H1 (cell line): ENCODE measurements at regions not wholly inside any gene's neighbourhood (a gene's known extent, or its start where the extent isn't known, plus 50 kb on each side); places are given as distances from the start of the nearest gene placed in this dataset.

Experiments
- CTCF ChIA-PET: fragments of 300-600 bp; sonication (Branson Sonifier 250); formaldehyde crosslinking; loops from one replicate; lab custom pipeline; 2021; ENCODE audit not compliant: partially characterized antibody; lab: Charles Lee
- POLR2A ChIA-PET: fragments of 300-600 bp; sonication (Branson Sonifier 250); formaldehyde crosslinking; loops from one replicate; lab custom pipeline; 2021; ENCODE audit warnings: inconsistent platforms; ENCODE audit not compliant: partially characterized antibody; lab: Charles Lee
- DNase-seq, 2 experiments: peaks; one replicate each; pipeline versions ENCODE4 v3.0.0 to v3.0.0-alpha.2; 2010 to 2022; ENCODE audit warnings: low spot score in 2 of 2, low read depth in 1 of 2, mixed read lengths in 1 of 2
- FAIRE-seq: peaks from 2 replicates; lab custom pipeline; 2011; peaks lifted over from hg19 to GRCh38; lab: Jason Lieb, UNC
- H2AFZ ChIP-seq: 2 replicates; pipeline ENCODE4 v1.8.1; 2012; ENCODE audit warnings: low read length, inconsistent platforms
- H2AK5ac ChIP-seq: 2 replicates; pipeline ENCODE4 v1.6.1; 2013; ENCODE audit warnings: low read depth, low read length
- H2BK120ac ChIP-seq: replicated peaks from 2 replicates; pipeline ENCODE3; 2013; ENCODE audit warnings: low read depth, low read length, inconsistent platforms
- H2BK12ac ChIP-seq: 2 replicates; pipeline ENCODE4 v1.6.1; 2013; ENCODE audit warnings: low read depth, low read length
- H2BK15ac ChIP-seq: 2 replicates; pipeline ENCODE4 v1.6.1; 2013; ENCODE audit warnings: low read length
- H2BK20ac ChIP-seq: 2 replicates; pipeline ENCODE4 v1.6.1; 2013; ENCODE audit warnings: low read length
- H2BK5ac ChIP-seq: 2 replicates; pipeline ENCODE4 v1.6.1; 2013; ENCODE audit warnings: low read depth, low read length
- H3K14ac ChIP-seq: 2 replicates; pipeline ENCODE4 v1.6.1; 2013; ENCODE audit warnings: inconsistent platforms; ENCODE audit not compliant: insufficient read length
- H3K18ac ChIP-seq: 2 replicates; pipeline ENCODE4 v1.6.1; 2013; ENCODE audit warnings: low read length; ENCODE audit errors: extremely low read depth
- H3K23ac ChIP-seq: 2 replicates; pipeline ENCODE4 v1.6.1; 2013; ENCODE audit warnings: inconsistent platforms; ENCODE audit not compliant: insufficient read length
- H3K23me2 ChIP-seq: 2 replicates; pipeline ENCODE4 v1.6.1; 2013; ENCODE audit warnings: low read depth, low read length
- H3K27ac ChIP-seq: 2 replicates; pipeline ENCODE4 v1.6.1; 2011; ENCODE audit warnings: low read depth, low read length, inconsistent platforms
- H3K27me3 ChIP-seq, 4 experiments: replicated peaks in 1 of 4; 1 replicate in 1 of 4; 2 replicates in 3 of 4; pipeline versions ENCODE4 v1.6.1 to v1.8.1; 2011 to 2013; ENCODE audit warnings: low read length in 3 of 4, mild to moderate bottlenecking in 3 of 4, inconsistent platforms in 2 of 4, mixed read lengths in 2 of 4, moderate library complexity in 1 of 4; ENCODE audit not compliant: control insufficient read depth in 3 of 4, insufficient read depth in 3 of 4; ENCODE audit errors: extremely low read depth in 1 of 4
- H3K36me3 ChIP-seq, 4 experiments: 2 replicates each; pipeline versions ENCODE4 v1.6.1 to v1.8.1; 2011 to 2013; ENCODE audit warnings: mild to moderate bottlenecking in 4 of 4, low read length in 3 of 4, moderate library complexity in 2 of 4, control low read depth in 1 of 4, inconsistent platforms in 1 of 4; ENCODE audit not compliant: insufficient read depth in 4 of 4, control insufficient read depth in 2 of 4
- H3K4ac ChIP-seq: replicated peaks from 2 replicates; pipeline ENCODE3; 2013; ENCODE audit warnings: low read length, low read depth, mixed read lengths, inconsistent platforms; ENCODE audit not compliant: insufficient read length
- H3K4me1 ChIP-seq, 4 experiments: replicated peaks in 1 of 4; 1 replicate in 1 of 4; 2 replicates in 3 of 4; pipeline versions ENCODE4 v1.6.1 to v1.8.1; 2011 to 2013; ENCODE audit warnings: low read length in 3 of 4, inconsistent platforms in 2 of 4, mixed read lengths in 1 of 4; ENCODE audit not compliant: insufficient read depth in 4 of 4, control insufficient read depth in 3 of 4
- H3K4me2 ChIP-seq, 2 experiments: 2 replicates each; pipeline versions ENCODE4 v1.6.1 to v1.8.1; 2011 to 2013; ENCODE audit warnings: low read depth in 2 of 2, low read length in 2 of 2, control low read depth in 1 of 2, inconsistent platforms in 1 of 2, mild to moderate bottlenecking in 1 of 2; ENCODE audit not compliant: insufficient read depth in 1 of 2
- H3K4me3 ChIP-seq, 4 experiments: fragments of 200-600, 300-600 bp in 1 of 4; sonication (generic), shearing (Covaris generic), sonication (Bioruptor Twin) in 1 of 4; 2 replicates each; pipeline versions ENCODE4 v1.5.1 to v1.8.1; 2011 to 2016; ENCODE audit warnings: low read length in 4 of 4, low read depth in 3 of 4, control low read depth in 2 of 4, inconsistent platforms in 2 of 4, mild to moderate bottlenecking in 2 of 4, mixed read lengths in 1 of 4, moderate library complexity in 1 of 4; ENCODE audit not compliant: insufficient read depth in 2 of 4; ENCODE audit errors: extremely low read depth in 1 of 4
- H3K56ac ChIP-seq: replicated peaks from 2 replicates; pipeline ENCODE3; 2013; ENCODE audit warnings: low read depth, mild to moderate bottlenecking, mixed read lengths, low read length, inconsistent platforms; ENCODE audit not compliant: insufficient read length
- H3K79me1 ChIP-seq: 2 replicates; pipeline ENCODE4 v1.6.1; 2013; ENCODE audit warnings: low read depth, low read length, control low read depth
- H3K79me2 ChIP-seq, 2 experiments: 2 replicates each; pipeline versions ENCODE4 v1.6.1 to v1.8.1; 2012 to 2013; ENCODE audit warnings: low read length in 2 of 2, mild to moderate bottlenecking in 2 of 2, inconsistent platforms in 1 of 2; ENCODE audit not compliant: insufficient read depth in 2 of 2, control insufficient read depth in 1 of 2
- H3K9ac ChIP-seq, 4 experiments: replicated peaks in 1 of 4; 1 replicate in 1 of 4; 2 replicates in 3 of 4; pipeline versions ENCODE4 v1.6.1 to v1.8.1; 2011 to 2013; ENCODE audit warnings: low read depth in 3 of 4, low read length in 3 of 4, control low read depth in 2 of 4, mild to moderate bottlenecking in 2 of 4, moderate library complexity in 2 of 4, inconsistent platforms in 1 of 4; ENCODE audit errors: extremely low read depth in 1 of 4
- H3K9me3 ChIP-seq, 2 experiments: 2 replicates each; pipeline versions ENCODE4 v1.6.1 to v1.8.1; 2012 to 2013; ENCODE audit warnings: mild to moderate bottlenecking in 2 of 2, moderate library complexity in 2 of 2, control low read depth in 1 of 2, inconsistent platforms in 1 of 2, low read depth in 1 of 2, low read length in 1 of 2, mixed read lengths in 1 of 2; ENCODE audit not compliant: insufficient read depth in 2 of 2
- H4K20me1 ChIP-seq, 2 experiments: replicated peaks in 1 of 2; 2 replicates each; pipeline versions ENCODE3 to v1.8.1; 2011 to 2013; ENCODE audit warnings: inconsistent platforms in 2 of 2, low read length in 2 of 2, mild to moderate bottlenecking in 1 of 2; ENCODE audit not compliant: insufficient read depth in 2 of 2, control insufficient read depth in 1 of 2
- H4K5ac ChIP-seq: 2 replicates; pipeline ENCODE4 v1.6.1; 2013; ENCODE audit warnings: low read length, low read depth, mixed read lengths, inconsistent platforms; ENCODE audit not compliant: insufficient read length
- H4K8ac ChIP-seq: 2 replicates; pipeline ENCODE4 v1.8.0; 2013; ENCODE audit warnings: mild to moderate bottlenecking, moderate library complexity, low read length, inconsistent platforms; ENCODE audit not compliant: insufficient read depth; ENCODE audit errors: extremely low read depth
- H4K91ac ChIP-seq: replicated peaks from 2 replicates; pipeline ENCODE3; 2013; ENCODE audit warnings: low read length, mixed read lengths, inconsistent platforms; ENCODE audit not compliant: insufficient read length
- ATF2 ChIP-seq: IDR thresholded peaks from 2 replicates; pipeline ENCODE4 v1.6.1; 2012; ENCODE audit warnings: low read length, inconsistent platforms
- ATF3 ChIP-seq: IDR thresholded peaks from 2 replicates; pipeline ENCODE4 v1.6.1; 2011; ENCODE audit warnings: low read depth, mild to moderate bottlenecking, low read length; ENCODE audit not compliant: insufficient read depth
- BRCA1 ChIP-seq: IDR thresholded peaks from 2 replicates; pipeline ENCODE4 v1.6.1; 2012; ENCODE audit warnings: low read depth, low read length, improper control_type of control experiment
- CBX5 ChIP-seq: fragments of 300-800, 300-1000 bp; sonication (generic); IDR thresholded peaks from 2 replicates; pipeline ENCODE4 v1.7.1; 2016; ENCODE audit warnings: antibody characterized with exemption, low read length, low read depth
- CBX8 ChIP-seq: fragments of 300-800, 300-1000 bp; sonication (generic); IDR thresholded peaks from 2 replicates; pipeline ENCODE4 v1.7.1; 2016; ENCODE audit warnings: low read depth, low read length, borderline replicate concordance
- HDAC2 ChIP-seq, 2 experiments: fragments of 300-600 bp in 1 of 2; sonication (generic) in 1 of 2; IDR thresholded peaks; 2 replicates each; pipeline ENCODE4 v1.6.1; 2011 to 2012; ENCODE audit warnings: low read depth in 2 of 2, low read length in 2 of 2, mild to moderate bottlenecking in 2 of 2, moderate library complexity in 2 of 2, borderline replicate concordance in 1 of 2, inconsistent platforms in 1 of 2
- JUND ChIP-seq: IDR thresholded peaks from 2 replicates; pipeline ENCODE4 v1.6.1; 2011; ENCODE audit warnings: mild to moderate bottlenecking, improper control_type of control experiment, low read length
- KDM1A ChIP-seq: fragments of 200-600, 300-600 bp; sonication (generic); IDR thresholded peaks from 2 replicates; pipeline ENCODE4 v1.7.1; 2016; ENCODE audit warnings: mild to moderate bottlenecking, low read length, borderline replicate concordance
- SP2 ChIP-seq: IDR thresholded peaks from 2 replicates; pipeline ENCODE4 v1.6.1; 2012; ENCODE audit warnings: mild to moderate bottlenecking, low read length, inconsistent platforms
- TBP ChIP-seq: IDR thresholded peaks from 2 replicates; pipeline ENCODE4 v1.6.1; 2011; ENCODE audit warnings: low read depth, low read length, improper control_type of control experiment
- TEAD4 ChIP-seq: IDR thresholded peaks from 2 replicates; pipeline ENCODE4 v1.6.1; 2012; ENCODE audit warnings: low read depth, low read length, inconsistent platforms, mixed read lengths
- WGBS, 2 experiments: shearing (Covaris generic) in 1 of 2; methylation state at CpG; one replicate each; pipeline versions ENCODE4 v1.1.6 to v1.1.7; 2013 to 2015; ENCODE audit warnings: low lambda C conversion rate in 2 of 2, mixed read lengths in 2 of 2, inconsistent platforms in 1 of 2, low coverage in 1 of 2, missing lambda C conversion rate in 1 of 2; ENCODE audit not compliant: insufficient replicate concordance in 2 of 2, insufficient coverage in 1 of 2, insufficient read length in 1 of 2; ENCODE audit errors: extremely low coverage in 1 of 2, missing lambda C conversion rate in 1 of 2; 5-methylcytosine and 5-hydroxymethylcytosine counted together

- H3K27ac ChIP-seq, result no peak overlapping the region
- H3K4me2 ChIP-seq, result no peak overlapping the region
- FAIRE-seq (no peak), DNase-seq (no peak)
- H2BK5ac ChIP-seq, result no peak overlapping the region
- no peak overlapping the region for H2BK120ac ChIP-seq
- H2BK20ac ChIP-seq, result no peak overlapping the region
- H4K8ac ChIP-seq, result no peak overlapping the region
- H4K20me1 ChIP-seq, result no peaks in the 10 kb centered on the region
- H3K36me3 ChIP-seq, result no peaks in the 10 kb centered on the region
- no peak overlapping the region for H4K5ac ChIP-seq
- H3K9me3 ChIP-seq, result peaks cover 0 to 3% of the 10 kb centered on the region in 2 experiments; a peak in 1 of 4 replicates
- H3K18ac ChIP-seq, result no peak overlapping the region; the same call in 1 of the 2 replicates
- peaks cover 0 to 3% (median 0%) of the 10 kb centered on the region in 4 experiments; a peak in 1 of 7 replicates for H3K4me1 ChIP-seq
- no peak overlapping the region for H3K4me3 ChIP-seq
- no peak overlapping the region for H4K91ac ChIP-seq
- no peak overlapping the region for H3K23ac ChIP-seq
- H2BK12ac ChIP-seq, result no peak overlapping the region
- H3K56ac ChIP-seq, result no peak overlapping the region
- no peaks in the 10 kb centered on the region for H3K79me2 ChIP-seq
- 83% methylated on average over 12 of the region's 13 CpGs; no CpG with 5 or more reads in 1 of the 2 experiments for WGBS, 2 experiments
- POLR2A ChIA-PET, result no interaction called here
- no peak overlapping the region for H3K4ac ChIP-seq
- H3K23me2 ChIP-seq, result no peaks in the 10 kb centered on the region
- H2BK15ac ChIP-seq, result no peak overlapping the region
- H2AK5ac ChIP-seq, result no peak overlapping the region
- no peak overlapping the region for H3K9ac ChIP-seq
- H3K14ac ChIP-seq, result no peak overlapping the region
- H3K79me1 ChIP-seq, result no peaks in the 10 kb centered on the region
- H2AFZ ChIP-seq, result no peak overlapping the region
- H3K27me3 ChIP-seq, result no peaks in the 10 kb centered on the region
- CTCF ChIA-PET, result no interaction called here
- TF ChIP-seq JUND, result no peak
- no peak for TF ChIP-seq ATF3
- TF ChIP-seq SP2, result no peak
- TF ChIP-seq BRCA1, result no peak
- no peak for TF ChIP-seq TBP
- TF ChIP-seq CBX8, result no peak
- no peak for TF ChIP-seq CBX5
- no peak for TF ChIP-seq ATF2
- no peak for TF ChIP-seq KDM1A
- no peak for TF ChIP-seq HDAC2 (IDR thresholded peaks at IDR 0.05; ENCODE audit: borderline replicate concordance in 1 of 2, low read depth in 2 of 2, low read length in 2 of 2)
- TF ChIP-seq TEAD4, result no peak
These were observed 287.1 kb downstream of the WDR11 start for GRCh38 chr10:121138112-121138860.
